Natural killer cell (primary cell): ENCODE measurements at regions not wholly inside any gene's neighbourhood (a gene's known extent, or its start where the extent isn't known, plus 50 kb on each side); places are given as distances from the start of the nearest gene placed in this dataset.

ENCODE experiments used
- ATAC-seq, 3 donors: fragments of 150-1000 bp in 2 of 3; fragments of 200-7000 bp in 1 of 3; cut with Tn5 transposase; 1 replicate in 1 of 3; 2 replicates in 2 of 3; pipeline ENCODE4 v1.10.0; 2021; ENCODE audit warnings: mild to moderate bottlenecking in 2 of 3, moderate library complexity in 2 of 3
- DNase-seq, 2 donors: peaks; one replicate each; pipeline versions ENCODE4 v3.0.0 to v3.0.0-alpha.2; 2013 to 2021; ENCODE audit warnings: mixed read lengths in 1 of 2
- H3K27ac ChIP-seq: one replicate; pipeline ENCODE4 v1.5.1; 2013; ENCODE audit warnings: mild to moderate bottlenecking, low read length
- H3K27me3 ChIP-seq: one replicate; pipeline ENCODE4 v1.6.1; 2013; ENCODE audit warnings: low read length; ENCODE audit not compliant: control insufficient read depth, insufficient read depth
- H3K36me3 ChIP-seq: one replicate; pipeline ENCODE4 v1.6.1; 2013; ENCODE audit warnings: low read length; ENCODE audit not compliant: control insufficient read depth, insufficient read depth
- H3K4me1 ChIP-seq: one replicate; pipeline ENCODE4 v1.6.1; 2013; ENCODE audit warnings: low read length; ENCODE audit not compliant: control insufficient read depth, insufficient read depth
- H3K4me3 ChIP-seq: one replicate; pipeline ENCODE4 v1.5.1; 2013; ENCODE audit warnings: low read length
- H3K9me3 ChIP-seq: one replicate; pipeline ENCODE4 v1.6.1; 2013; ENCODE audit warnings: low read length; ENCODE audit not compliant: control insufficient read depth, insufficient read depth
- H3K27ac Mint-ChIP-seq, 2 donors: one replicate each; pipeline ENCODE4 v1.8.0; 2022; ENCODE audit warnings: mild to moderate bottlenecking in 2 of 2, mixed read lengths in 2 of 2, moderate library complexity in 1 of 2
- H3K27me3 Mint-ChIP-seq, 2 donors: one replicate each; pipeline ENCODE4 v1.8.0; 2022; ENCODE audit warnings: low read depth in 2 of 2, mixed read lengths in 2 of 2
- H3K36me3 Mint-ChIP-seq: one replicate; pipeline ENCODE4 v1.8.0; 2022; ENCODE audit warnings: mixed read lengths
- H3K4me1 Mint-ChIP-seq, 2 donors: one replicate each; pipeline ENCODE4 v1.8.0; 2022; ENCODE audit warnings: mixed read lengths in 2 of 2
- H3K4me3 Mint-ChIP-seq: one replicate; pipeline ENCODE4 v1.8.0; 2022; ENCODE audit warnings: mild to moderate bottlenecking, moderate library complexity, mixed read lengths
- H3K9me3 Mint-ChIP-seq, 2 donors: one replicate each; pipeline ENCODE4 v1.8.0; 2022; ENCODE audit warnings: mixed read lengths in 2 of 2
- CTCF ChIP-seq: fragments of 200-600 bp; IDR thresholded peaks from one replicate; pipeline ENCODE4 v1.8.0; 2022; ENCODE audit warnings: antibody characterized with exemption
- WGBS: methylation state at CpG from one replicate; pipeline ENCODE4 v1.1.7; 2013; ENCODE audit warnings: missing lambda C conversion rate; ENCODE audit not compliant: insufficient coverage; 5-methylcytosine and 5-hydroxymethylcytosine counted together
- intact Hi-C: fragments of 100-400 bp; cut with micrococcal nuclease; formaldehyde crosslinking; loops from one replicate; pipeline ENCODE4 v1.14.2; 2022

GRCh38 chr21:31556662-31557061 is 102.8 kb upstream of the SOD1 start:
- Histone ChIP-seq H3K27ac (no peak overlapping the region), H3K36me3 (no peaks in the 10 kb centered on the region), H3K9me3 (no peaks in the 10 kb centered on the region), H3K27me3 (peaks cover 6% of the 10 kb centered on the region), H3K4me1 (peaks cover 19% of the 10 kb centered on the region), H3K4me3 (no peak overlapping the region)
- Mint-ChIP-seq H3K27me3 (peaks cover 17 to 21% of the 10 kb centered on the region in 2 donors), H3K4me3 (peak overlapping the region; percentile 80), H3K36me3 (no peaks in the 10 kb centered on the region), H3K9me3 (no peaks in the 10 kb centered on the region), H3K4me1 (peaks cover 21 to 24% of the 10 kb centered on the region in 2 donors), H3K27ac (no peak overlapping the region)
- DNase-seq (no peak), ATAC-seq (no peak)
- intact Hi-C loops, result no loop called here
- no peak for TF ChIP-seq CTCF
- WGBS, result 94% methylated on average over 3 of the region's 3 CpGs

GRCh38 chr21:31555741-31556191 is 103.7 kb upstream of the SOD1 start:
- H3K27me3 Mint-ChIP-seq, result peaks cover 17 to 21% of the 10 kb centered on the region in 2 donors
- 83% methylated on average over 6 of the region's 9 CpGs for WGBS
- no peak for DNase-seq
- no peak overlapping the region for H3K27ac ChIP-seq
- no peak for TF ChIP-seq CTCF
- H3K36me3 Mint-ChIP-seq, result no peaks in the 10 kb centered on the region
- no peaks in the 10 kb centered on the region for H3K36me3 ChIP-seq
- H3K27me3 ChIP-seq, result peaks cover 6% of the 10 kb centered on the region
- no peaks in the 10 kb centered on the region for H3K9me3 Mint-ChIP-seq
- no peaks in the 10 kb centered on the region for H3K9me3 ChIP-seq
- intact Hi-C loops, result no loop called here
- no peak for ATAC-seq
- H3K27ac Mint-ChIP-seq, result no peak overlapping the region
- H3K4me1 ChIP-seq, result peaks cover 19% of the 10 kb centered on the region
- H3K4me1 Mint-ChIP-seq, result peaks cover 21 to 24% of the 10 kb centered on the region in 2 donors
- H3K4me3 ChIP-seq, result no peak overlapping the region
- peak overlapping the region; percentile 55 for H3K4me3 Mint-ChIP-seq

- Mint-ChIP-seq H3K4me1 (peaks cover 12% of the 10 kb centered on the region in 2 donors), H3K4me3 (no peak overlapping the region)
- no peak for TF ChIP-seq CTCF
Measured at GRCh38 chr21:31554511-31555022, 104.9 kb upstream of the SOD1 start.

GRCh38 chr21:31553926-31554325 is 105.6 kb upstream of the SOD1 start:
- no peaks in the 10 kb centered on the region for H3K36me3 ChIP-seq
- Mint-ChIP-seq H3K36me3 (no peaks in the 10 kb centered on the region), H3K27me3 (peaks cover 17 to 21% of the 10 kb centered on the region in 2 donors), H3K4me3 (no peak overlapping the region), H3K27ac (no peak overlapping the region), H3K9me3 (no peaks in the 10 kb centered on the region), H3K4me1 (peaks cover 7 to 8% of the 10 kb centered on the region in 2 donors)
- no peak overlapping the region for H3K4me3 ChIP-seq
- H3K27ac ChIP-seq, result no peak overlapping the region
- DNase-seq, result no peak
- peaks cover 6% of the 10 kb centered on the region for H3K27me3 ChIP-seq
- 94% methylated on average over 4 of the region's 4 CpGs for WGBS
- no peaks in the 10 kb centered on the region for H3K9me3 ChIP-seq
- H3K4me1 ChIP-seq, result peaks cover 11% of the 10 kb centered on the region
- intact Hi-C loops, result no loop called here
- TF ChIP-seq CTCF, result no peak
- ATAC-seq, result no peak

More at GRCh38 chr21:31554511-31555022, 104.9 kb upstream of the SOD1 start:
- ATAC-seq (no peak), DNase-seq (peak in 1 of 2 donors; percentile 22)
- Histone ChIP-seq H3K27ac (no peak overlapping the region), H3K27me3 (peaks cover 6% of the 10 kb centered on the region), H3K4me3 (no peak overlapping the region), H3K4me1 (peaks cover 14% of the 10 kb centered on the region), H3K9me3 (no peaks in the 10 kb centered on the region), H3K36me3 (no peaks in the 10 kb centered on the region)
- 57% methylated on average over 6 of the region's 7 CpGs for WGBS
- intact Hi-C loops, result no loop called here
- Mint-ChIP-seq H3K9me3 (no peaks in the 10 kb centered on the region), H3K36me3 (no peaks in the 10 kb centered on the region), H3K27me3 (peaks cover 17 to 21% of the 10 kb centered on the region in 2 donors), H3K27ac (no peak overlapping the region)
